Heart right ventricle (tissue), 16 donors: ENCODE measurements at regions not wholly inside any gene's neighbourhood (a gene's known extent, or its start where the extent isn't known, plus 50 kb on each side); places are given as distances from the start of the nearest gene placed in this dataset.

Source experiments
- ATAC-seq, 8 donors: fragments of 200-7000 bp; cut with Tn5 transposase; one replicate each; pipeline ENCODE4 v1.9.1; 2020; ENCODE audit warnings: mild to moderate bottlenecking in 8 of 8, moderate library complexity in 8 of 8, moderate number of reproducible peaks in 1 of 8
- DNase-seq, 2 donors: peaks; one replicate each; pipeline ENCODE4 v3.0.0-alpha.2; 2020
- H3K27ac ChIP-seq, 10 donors: fragments of 200-600 bp; sonication (generic) in 2 of 10; one replicate each; pipeline versions ENCODE4 v1.5.0 to v1.8.0; 2020 to 2022; ENCODE audit warnings: mild to moderate bottlenecking in 3 of 10
- H3K27me3 ChIP-seq, 7 donors: fragments of 200-600 bp; one replicate each; pipeline ENCODE4 v1.8.0; 2021 to 2022; ENCODE audit warnings: mild to moderate bottlenecking in 2 of 7
- H3K36me3 ChIP-seq, 9 donors: fragments of 200-600 bp; sonication (generic) in 1 of 9; one replicate each; pipeline versions ENCODE4 v1.5.0 to v1.8.0; 2020 to 2022; ENCODE audit warnings: mild to moderate bottlenecking in 2 of 9
- H3K4me1 ChIP-seq, 9 donors: fragments of 200-600 bp; sonication (generic) in 1 of 9; one replicate each; pipeline versions ENCODE4 v1.5.0 to v1.8.0; 2020 to 2022; ENCODE audit warnings: mild to moderate bottlenecking in 4 of 9
- H3K4me3 ChIP-seq, 10 donors: fragments of 200-600 bp; sonication (generic) in 2 of 10; one replicate each; pipeline versions ENCODE4 v1.5.0 to v1.8.0; 2020 to 2022; ENCODE audit warnings: mild to moderate bottlenecking in 7 of 10, moderate library complexity in 2 of 10
- H3K9me3 ChIP-seq, 11 donors: fragments of 200-600 bp in 10 of 11; sonication (generic) in 2 of 11; one replicate each; pipeline versions ENCODE4 v1.5.0 to v1.8.0; 2013 to 2022; ENCODE audit warnings: mild to moderate bottlenecking in 2 of 11, control low read depth in 1 of 11, moderate library complexity in 1 of 11
- WGBS, 2 donors: extraction: QIAGEN DNeasy Blood & Tissue Kit; methylation state at CpG; one replicate each; pipeline ENCODE4 v1.1.7; 2013; ENCODE audit warnings: inconsistent platforms in 1 of 2; 5-methylcytosine and 5-hydroxymethylcytosine counted together
- intact Hi-C, 10 donors: fragments of 100-400 bp; cut with DNase I; formaldehyde crosslinking; loops; one replicate each; pipeline versions ENCODE4 v1.11.1 to v1.14.2; 2022
- TF ChIP-seq, protein P1 (sequence below), 9 donors: fragments of 200-600 bp; sonication (generic) in 2 of 9; IDR thresholded peaks; one replicate each; pipeline versions ENCODE4 v1.5.0 to v1.8.0; 2021 to 2022; ENCODE audit warnings: antibody characterized with exemption in 9 of 9, mild to moderate bottlenecking in 5 of 9, moderate library complexity in 1 of 9
- donor health status: Arrhythmogenic right ventricular cardiomyopathy.
- donor health status: ischemic (EF 13 %, LVEDD 7.1; RV severe dilation, severe dysfunction).
- donor health status: healthy with polysubstance abuse.
- donor health status: DM: no; HTN: yes; CAD: no.
- donor health status: DM: no; HTN: no; CAD: no.
- donor health status: ischemic (EF 25% LVEDD 6.9; RV normal size, moderate dysfunction).
- donor health status: ischemic (EF 25% LVEDD 5.7; RV mildly dilated, moderate dysfunction).
- donor health status: healthy.
- donor health status: DM: yes; HTN: yes; CAD: no.
- donor health status: Ischemic cardiomyopathy.
- donor health status: ischemic (EF 35%, LVEDD 5.7; RV mildly dilated, moderate dysfunction).
- donor health status: nonischemic (EF 11% LVEDD 7.7; RV severe dilation, severe dysfunction).
- donor health status: DM: yes; HTN: yes; CAD: no.
- donor health status: PGD.
- donor health status: ischemic (EF 29% LVEDD 5.4; RV normal size, mild dysfunction).
- donor health status: nonischemic (EF 23%, LVEDD 6.1; RV moderate dilation, normal function).

DNA sequence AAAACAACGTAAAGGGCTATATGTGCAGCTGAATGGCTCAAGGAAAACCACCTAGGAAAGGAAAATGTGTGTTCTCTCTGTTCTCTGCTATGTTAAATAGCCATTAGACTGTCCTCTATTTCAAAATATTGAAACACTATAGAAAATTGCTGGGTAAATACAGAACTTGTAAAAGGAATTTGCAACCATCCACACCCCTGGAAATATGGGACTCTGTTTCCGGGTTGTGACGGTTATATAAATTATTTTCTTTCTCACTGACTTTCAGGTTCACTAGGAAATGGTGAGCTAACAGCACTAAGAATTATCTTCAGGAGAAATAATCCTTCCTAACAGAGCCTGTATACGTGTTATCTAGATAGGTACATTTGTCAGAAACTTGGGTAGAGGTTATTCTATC lies 161.0 kb upstream of the DKK2 start:
- DNase-seq (no peak), ATAC-seq (no peak)
- Histone ChIP-seq H3K4me3 (no peak overlapping the region), H3K9me3 (no peaks in the 10 kb centered on the region), H3K27ac (no peak overlapping the region), H3K36me3 (no peaks in the 10 kb centered on the region), H3K4me1 (no peaks in the 10 kb centered on the region), H3K27me3 (no peaks in the 10 kb centered on the region)
- TF ChIP-seq, protein P1, sequence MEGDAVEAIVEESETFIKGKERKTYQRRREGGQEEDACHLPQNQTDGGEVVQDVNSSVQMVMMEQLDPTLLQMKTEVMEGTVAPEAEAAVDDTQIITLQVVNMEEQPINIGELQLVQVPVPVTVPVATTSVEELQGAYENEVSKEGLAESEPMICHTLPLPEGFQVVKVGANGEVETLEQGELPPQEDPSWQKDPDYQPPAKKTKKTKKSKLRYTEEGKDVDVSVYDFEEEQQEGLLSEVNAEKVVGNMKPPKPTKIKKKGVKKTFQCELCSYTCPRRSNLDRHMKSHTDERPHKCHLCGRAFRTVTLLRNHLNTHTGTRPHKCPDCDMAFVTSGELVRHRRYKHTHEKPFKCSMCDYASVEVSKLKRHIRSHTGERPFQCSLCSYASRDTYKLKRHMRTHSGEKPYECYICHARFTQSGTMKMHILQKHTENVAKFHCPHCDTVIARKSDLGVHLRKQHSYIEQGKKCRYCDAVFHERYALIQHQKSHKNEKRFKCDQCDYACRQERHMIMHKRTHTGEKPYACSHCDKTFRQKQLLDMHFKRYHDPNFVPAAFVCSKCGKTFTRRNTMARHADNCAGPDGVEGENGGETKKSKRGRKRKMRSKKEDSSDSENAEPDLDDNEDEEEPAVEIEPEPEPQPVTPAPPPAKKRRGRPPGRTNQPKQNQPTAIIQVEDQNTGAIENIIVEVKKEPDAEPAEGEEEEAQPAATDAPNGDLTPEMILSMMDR (IDR thresholded peaks at IDR 0.05) = no peak
- WGBS, 2 donors = 74 to 84% methylated on average over 4 of the region's 4 CpGs
- intact Hi-C loops = no loop called here

DNA sequence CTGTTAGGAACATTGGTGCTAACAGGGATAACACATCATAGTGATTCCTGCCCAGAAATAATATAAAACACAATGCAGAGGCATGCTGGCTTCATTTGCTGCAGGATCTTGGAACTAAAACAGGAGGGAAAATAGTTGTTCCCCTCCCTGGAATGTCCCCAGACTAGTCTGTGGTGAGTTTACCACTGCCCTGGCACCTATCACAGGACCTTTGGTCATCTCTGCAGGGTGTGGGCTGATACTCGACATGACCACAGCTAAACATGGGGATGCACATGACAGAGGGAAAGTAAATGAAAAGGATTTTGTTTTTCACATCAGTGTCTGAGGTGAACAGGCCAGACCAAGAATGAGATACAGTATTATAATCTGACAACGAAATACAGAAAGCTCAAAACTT lies 160.2 kb upstream of the DKK2 start:
- intact Hi-C loops = no loop called here
- no peak for ATAC-seq

DNA sequence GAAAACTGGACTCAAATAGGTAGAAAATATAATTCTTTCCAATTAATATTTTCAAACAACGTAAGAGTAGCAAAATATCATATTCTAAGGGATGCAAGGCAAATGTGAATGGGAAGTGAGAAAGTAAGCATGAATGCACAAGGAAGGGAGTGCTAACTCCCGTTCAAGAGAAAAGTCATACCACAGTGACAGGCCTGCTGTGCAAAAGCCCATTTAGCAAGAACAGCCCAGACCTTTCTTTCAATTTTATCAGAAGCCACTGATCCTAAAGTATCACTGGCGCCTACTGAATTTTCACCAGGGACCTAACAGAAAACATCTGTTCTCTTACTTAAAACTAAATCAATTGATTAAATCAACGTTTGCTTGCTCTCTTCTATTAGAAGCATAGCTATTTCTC lies 157.9 kb upstream of the DKK2 start:
- H3K4me1 ChIP-seq = no peaks in the 10 kb centered on the region
- H3K4me3 ChIP-seq = no peak overlapping the region
- no peaks in the 10 kb centered on the region for H3K9me3 ChIP-seq
- TF ChIP-seq, protein P1 (IDR thresholded peaks at IDR 0.05) = no peak
- 66 to 71% methylated on average over 4 of the region's 4 CpGs for WGBS, 2 donors
- DNase-seq (no peak), ATAC-seq (no peak)
- H3K27ac ChIP-seq = no peak overlapping the region
- no peaks in the 10 kb centered on the region for H3K27me3 ChIP-seq
- intact Hi-C loops = no loop called here
- H3K36me3 ChIP-seq = no peaks in the 10 kb centered on the region

More for the DNA sequence above, 160.2 kb upstream of the DKK2 start:
- WGBS, 2 donors = 81 to 82% methylated on average over 2 of the region's 2 CpGs
- TF ChIP-seq, protein P1 (IDR thresholded peaks at IDR 0.05) = no peak
- H3K4me1 ChIP-seq = no peaks in the 10 kb centered on the region
- H3K36me3 ChIP-seq = no peaks in the 10 kb centered on the region
- no peaks in the 10 kb centered on the region for H3K27me3 ChIP-seq
- no peak overlapping the region for H3K27ac ChIP-seq
- H3K4me3 ChIP-seq = no peak overlapping the region
- DNase-seq = no peak
- no peaks in the 10 kb centered on the region for H3K9me3 ChIP-seq

DNA sequence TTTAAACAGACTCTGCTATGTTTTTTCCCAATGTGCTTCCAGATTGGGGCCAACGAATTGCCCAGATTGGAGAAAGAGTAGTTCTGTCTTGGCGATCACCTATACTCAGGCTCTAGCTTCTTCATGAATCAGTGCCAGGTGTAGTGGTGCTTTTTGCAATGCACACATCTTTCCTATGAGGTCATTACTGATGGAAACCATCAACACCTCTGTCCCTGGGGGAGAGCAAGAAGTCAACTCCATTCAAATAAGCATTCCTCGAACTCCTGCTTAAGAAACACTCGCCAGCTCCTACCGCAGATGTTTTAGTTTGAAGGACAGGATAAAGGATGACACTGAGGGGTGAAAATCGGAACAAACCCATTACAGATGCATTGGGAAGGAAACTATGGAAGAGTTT lies 156.5 kb upstream of the DKK2 start:
- H3K4me3 ChIP-seq = no peak overlapping the region
- DNase-seq = no peak
- H3K36me3 ChIP-seq = no peaks in the 10 kb centered on the region
- no peak overlapping the region for H3K27ac ChIP-seq
- ATAC-seq = no peak
- H3K4me1 ChIP-seq = no peaks in the 10 kb centered on the region
- TF ChIP-seq, protein P1 (IDR thresholded peaks at IDR 0.05) = no peak
- WGBS, 2 donors = 77 to 78% methylated on average over 6 of the region's 6 CpGs
- H3K27me3 ChIP-seq = no peaks in the 10 kb centered on the region
- no peaks in the 10 kb centered on the region for H3K9me3 ChIP-seq
- intact Hi-C loops = no loop called here
